GM12878 (cell line): ENCODE measurements at regions not wholly inside any gene's neighbourhood (a gene's known extent, or its start where the extent isn't known, plus 50 kb on each side); places are given as distances from the start of the nearest gene placed in this dataset.

ENCODE experiments used
- ATAC-seq: fragments of 200-7000 bp; cut with Tn5 transposase; 3 replicates; pipeline ENCODE4 v1.9.1; 2020; ENCODE audit warnings: mild to moderate bottlenecking, moderate library complexity
- BruUV-seq: library from RNA; stranded (reverse); fragments of 400-500 nt; replicated peaks from 2 replicates; lab custom pipeline; 2021; lab: Mats Ljungman, UMichigan
- CTCF ChIA-PET: fragments of 300-600 bp; sonication (Branson Sonifier 250); formaldehyde crosslinking; extraction: SDS; loops from one replicate; lab custom pipeline; 2021; ENCODE audit warnings: inconsistent platforms; lab: Yijun Ruan, JAX
- POLR2A ChIA-PET: fragments of 350-600 bp; formaldehyde crosslinking; extraction: SDS; loops from one replicate; lab custom pipeline; 2021; ENCODE audit warnings: inconsistent platforms; lab: Charles Lee
- RAD21 ChIA-PET: fragments of 300-600 bp; sonication (Branson Sonifier 250); formaldehyde crosslinking; loops from one replicate; lab custom pipeline; 2023; ENCODE audit warnings: antibody characterized with exemption; ENCODE audit not compliant: unreplicated experiment; lab: Charles Lee
- SMC1A ChIA-PET: fragments of 300-600 bp; sonication (Branson Sonifier 250); formaldehyde crosslinking; loops from one replicate; lab custom pipeline; 2023; ENCODE audit not compliant: unreplicated experiment, uncharacterized antibody; lab: Charles Lee
- DNase-seq: peaks from one replicate; pipeline ENCODE4 v3.0.0-alpha.2; 2011; ENCODE audit warnings: low read depth, low spot score
- FAIRE-seq: peaks from 3 replicates; lab custom pipeline; 2011; peaks lifted over from hg19 to GRCh38; lab: Jason Lieb, UNC
- H2AFZ ChIP-seq: 2 replicates; pipeline ENCODE4 v1.6.0; 2011; ENCODE audit warnings: low read depth, low read length, control low read depth; ENCODE audit not compliant: control insufficient read depth
- H3K27ac ChIP-seq: 2 replicates; pipeline ENCODE4 v1.5.1; 2011; ENCODE audit warnings: control low read depth; ENCODE audit not compliant: control insufficient read depth, insufficient read depth
- H3K27me3 ChIP-seq, 2 experiments: replicated peaks in 1 of 2; 2 replicates each; pipeline versions ENCODE4 v1.6.0 to v1.6.1; 2011; ENCODE audit warnings: low read length in 1 of 2; ENCODE audit not compliant: control insufficient read depth in 2 of 2, insufficient read depth in 2 of 2
- H3K36me3 ChIP-seq, 2 experiments: 2 replicates each; pipeline ENCODE4 v1.5.1; 2011; ENCODE audit warnings: low read length in 1 of 2; ENCODE audit not compliant: control insufficient read depth in 2 of 2, insufficient read depth in 2 of 2
- H3K4me1 ChIP-seq: 2 replicates; pipeline ENCODE4 v1.6.1; 2011; ENCODE audit warnings: mild to moderate bottlenecking, low read length, moderate library complexity, mixed read lengths; ENCODE audit not compliant: control insufficient read depth, insufficient read depth
- H3K4me2 ChIP-seq: 2 replicates; pipeline ENCODE4 v1.6.0; 2011; ENCODE audit warnings: control low read depth; ENCODE audit not compliant: control insufficient read depth, insufficient read depth
- H3K4me3 ChIP-seq: fragments of 200-600 bp; sonication (generic); 2 replicates; pipeline ENCODE4 v1.5.1; 2016
- H3K79me2 ChIP-seq: 2 replicates; pipeline ENCODE4 v1.6.0; 2011; ENCODE audit warnings: low read length; ENCODE audit not compliant: control insufficient read depth, insufficient read depth
- H3K9ac ChIP-seq: 2 replicates; pipeline ENCODE4 v1.8.0; 2011; ENCODE audit warnings: low read length, control low read depth, mixed read lengths; ENCODE audit not compliant: control insufficient read depth, insufficient read depth
- H3K9me3 ChIP-seq: replicated peaks from 3 replicates; pipeline ENCODE4 v1.5.1; 2011; ENCODE audit warnings: mild to moderate bottlenecking, low read length; ENCODE audit not compliant: control insufficient read depth, insufficient read depth
- H4K20me1 ChIP-seq: 2 replicates; pipeline ENCODE4 v1.6.0; 2011; ENCODE audit not compliant: control insufficient read depth, insufficient read depth
- ATF7 ChIP-seq: fragments of 450-650 bp; IDR thresholded peaks from 2 replicates; pipeline ENCODE4 v1.6.1; 2016; ENCODE audit warnings: low read depth, mild to moderate bottlenecking
- EGR1 ChIP-seq, 2 experiments: IDR thresholded peaks; 1 replicate in 1 of 2; 2 replicates in 1 of 2; pipeline ENCODE4 v1.6.1; 2011 to 2012; ENCODE audit warnings: low read depth in 2 of 2, low read length in 2 of 2, borderline replicate concordance in 1 of 2, mild to moderate bottlenecking in 1 of 2, moderate library complexity in 1 of 2
- ELK1 ChIP-seq: IDR thresholded peaks from 2 replicates; pipeline ENCODE4 v1.6.1; 2012; ENCODE audit warnings: low read depth, low read length, improper control_type of control experiment
- EP300 ChIP-seq, 2 experiments: fragments of 150-350 bp in 1 of 2; IDR thresholded peaks; 2 replicates each; pipeline ENCODE4 v1.6.1; 2011 to 2012; ENCODE audit warnings: low read depth in 2 of 2, low read length in 2 of 2, borderline replicate concordance in 1 of 2, improper control_type of control experiment in 1 of 2, inconsistent platforms in 1 of 2; ENCODE audit not compliant: control insufficient read depth in 1 of 2
- HSF1 ChIP-seq: fragments of 150-350 bp; IDR thresholded peaks from 2 replicates; pipeline ENCODE4 v1.6.1; 2014; ENCODE audit warnings: mild to moderate bottlenecking, low read depth, low read length
- MYC ChIP-seq: IDR thresholded peaks from 2 replicates; pipeline ENCODE4 v1.6.1; 2011; ENCODE audit warnings: mild to moderate bottlenecking, low read length, moderate library complexity, inconsistent platforms; ENCODE audit not compliant: insufficient read depth, insufficient replicate concordance, insufficient read length, severe bottlenecking
- POLR2AphosphoS2 ChIP-seq: IDR thresholded peaks from 2 replicates; pipeline ENCODE4 v1.6.1; 2011; ENCODE audit warnings: low read depth, mild to moderate bottlenecking, low read length, improper control_type of control experiment, moderate library complexity
- REST ChIP-seq: IDR thresholded peaks from 2 replicates; pipeline ENCODE4 v1.6.1; 2012; ENCODE audit warnings: mild to moderate bottlenecking, low read depth, low read length
- WGBS: methylation state at CpG from one replicate; pipeline ENCODE4 v1.1.6; 2016; ENCODE audit warnings: low lambda C conversion rate; ENCODE audit not compliant: insufficient replicate concordance, insufficient coverage; ENCODE audit errors: missing lambda C conversion rate; 5-methylcytosine and 5-hydroxymethylcytosine counted together
- in situ Hi-C: fragments of 300-500 bp; cut with MboI; formaldehyde crosslinking; loops from 9 replicates; pipeline ENCODE4 v1.14.3; 2018; ENCODE audit warnings: mixed read lengths
- intact Hi-C: fragments of 100-400 bp; cut with micrococcal nuclease; formaldehyde crosslinking; loops from one replicate; pipeline ENCODE4 v1.14.2; 2022; ENCODE audit not compliant: unreplicated experiment

GRCh38 chr3:38960042-38960622 is 91.6 kb downstream of the SCN11A start:
- no peaks in the 10 kb centered on the region for H3K79me2 ChIP-seq
- no peaks in the 10 kb centered on the region for H3K4me1 ChIP-seq
- TF ChIP-seq POLR2AphosphoS2 (no peak), HSF1 (no peak), EP300 (IDR thresholded peaks at IDR 0.05; ENCODE audit: borderline replicate concordance in 1 of 2, control insufficient read depth in 1 of 2, low read depth in 2 of 2, low read length in 2 of 2) (no peak), MYC (no peak), EGR1 (IDR thresholded peaks at IDR 0.05; ENCODE audit: borderline replicate concordance in 1 of 2, low read depth in 2 of 2, low read length in 2 of 2) (no peak), REST (no peak), ATF7 (no peak), ELK1 (no peak)
- CTCF ChIA-PET = interaction anchor here (0.7 to 2.9 kb wide), 6 partner anchors 10 to 517 kb away, joined by 3 to 20 read pairs (median 4); no protein-coding TSS in a partner anchor
- WGBS = 40% methylated on average over 8 of the region's 8 CpGs
- DNase-seq = no peak
- H3K4me3 ChIP-seq = no peak overlapping the region
- H3K27ac ChIP-seq = no peak overlapping the region
- SMC1A ChIA-PET = no interaction called here
- H4K20me1 ChIP-seq = no peaks in the 10 kb centered on the region
- in situ Hi-C loops = no loop called here
- intact Hi-C loops = no loop called here
- no TSS peak for BruUV-seq
- no peak overlapping the region for H2AFZ ChIP-seq
- H3K36me3 ChIP-seq = no peaks in the 10 kb centered on the region
- ATAC-seq = no peak
- H3K9me3 ChIP-seq = no peaks in the 10 kb centered on the region
- no peak overlapping the region for H3K4me2 ChIP-seq
- no peak overlapping the region for H3K9ac ChIP-seq
- FAIRE-seq = no peak
- RAD21 ChIA-PET = no interaction called here
- no peaks in the 10 kb centered on the region; a peak in 2 of 4 replicates for H3K27me3 ChIP-seq
- POLR2A ChIA-PET = no interaction called here
